GM12892 (cell line): ENCODE measurements at regions not wholly inside any gene's neighbourhood (a gene's known extent, or its start where the extent isn't known, plus 50 kb on each side); places are given as distances from the start of the nearest gene placed in this dataset.

ENCODE experiments used
- DNase-seq: peaks from one replicate; pipeline ENCODE4 v3.0.0; 2011; ENCODE audit not compliant: insufficient read length
- FAIRE-seq: peaks from 2 replicates; lab custom pipeline; 2011; peaks lifted over from hg19 to GRCh38; lab: Jason Lieb, UNC
- POLR2A ChIP-seq: IDR thresholded peaks from 2 replicates; pipeline ENCODE4 v1.6.1; 2011; ENCODE audit warnings: low read depth, low read length, control low read depth
- POLR2AphosphoS5 ChIP-seq: IDR thresholded peaks from 2 replicates; pipeline ENCODE4 v1.6.1; 2011; ENCODE audit warnings: low read depth, low read length, control low read depth
- TAF1 ChIP-seq: IDR thresholded peaks from 2 replicates; pipeline ENCODE4 v1.6.1; 2011; ENCODE audit warnings: low read depth, mild to moderate bottlenecking, control low read depth, low read length, borderline replicate concordance

DNA sequence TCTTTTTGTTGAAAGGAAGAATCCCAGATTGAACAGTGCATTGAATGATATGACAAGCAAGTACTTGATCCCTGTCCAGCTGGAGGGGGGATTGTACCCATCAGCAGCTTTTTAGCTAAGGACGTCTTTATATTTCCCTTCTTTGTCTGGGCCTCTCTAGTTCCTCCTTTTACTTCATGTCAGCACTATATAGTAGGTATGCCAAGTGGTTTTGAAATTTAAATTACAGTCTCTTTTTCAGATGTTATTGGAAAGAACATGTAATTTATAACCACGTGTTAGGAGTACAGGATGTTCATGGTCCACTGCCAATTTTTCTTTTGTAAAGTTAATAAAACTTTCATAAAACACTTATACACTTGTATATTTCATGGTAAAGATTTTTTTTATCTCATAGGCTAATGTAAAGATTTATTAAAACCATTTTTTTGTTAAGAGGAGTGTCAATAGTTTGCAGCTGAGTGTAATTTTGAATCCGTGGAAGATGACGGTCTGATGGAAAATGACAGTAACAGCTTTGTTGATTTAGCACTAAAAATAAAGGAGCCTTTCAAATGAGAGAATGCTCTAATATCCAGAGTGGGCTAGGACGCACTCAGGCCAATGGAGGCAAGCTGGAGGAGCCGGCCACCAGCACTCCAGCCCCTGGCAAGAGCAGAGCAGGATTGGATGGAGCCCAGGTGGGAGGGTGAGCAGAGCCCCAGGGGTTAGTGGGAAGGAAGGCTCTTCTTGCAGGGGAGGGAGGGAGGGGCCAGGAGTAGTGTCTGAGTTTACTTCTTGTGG is 488.3 kb downstream of the INSC start:
- DNase-seq (no peak), FAIRE-seq (no peak)
- TF ChIP-seq TAF1 (no peak), POLR2AphosphoS5 (no peak)

DNA sequence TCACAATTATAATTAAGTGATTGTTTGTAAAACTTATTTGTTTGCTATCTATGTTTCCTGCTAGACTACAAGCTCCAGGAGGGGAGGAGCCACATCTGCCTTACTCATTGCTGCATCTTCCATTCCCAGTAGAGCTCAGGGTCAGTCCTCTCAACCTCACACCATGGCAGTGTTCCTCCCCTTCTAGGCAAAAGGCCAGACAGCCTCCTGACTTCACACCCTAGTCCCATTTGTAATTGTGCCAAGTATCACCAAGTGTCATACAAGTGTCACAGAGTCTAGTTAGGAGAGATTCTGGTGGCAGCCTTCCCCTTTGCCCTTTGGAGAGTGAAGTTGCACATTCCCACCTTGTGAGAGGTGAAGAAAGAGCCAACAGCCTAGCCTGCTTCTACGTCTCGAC is 490.4 kb downstream of the INSC start:
- DNase-seq (no peak), FAIRE-seq (no peak)

DNA sequence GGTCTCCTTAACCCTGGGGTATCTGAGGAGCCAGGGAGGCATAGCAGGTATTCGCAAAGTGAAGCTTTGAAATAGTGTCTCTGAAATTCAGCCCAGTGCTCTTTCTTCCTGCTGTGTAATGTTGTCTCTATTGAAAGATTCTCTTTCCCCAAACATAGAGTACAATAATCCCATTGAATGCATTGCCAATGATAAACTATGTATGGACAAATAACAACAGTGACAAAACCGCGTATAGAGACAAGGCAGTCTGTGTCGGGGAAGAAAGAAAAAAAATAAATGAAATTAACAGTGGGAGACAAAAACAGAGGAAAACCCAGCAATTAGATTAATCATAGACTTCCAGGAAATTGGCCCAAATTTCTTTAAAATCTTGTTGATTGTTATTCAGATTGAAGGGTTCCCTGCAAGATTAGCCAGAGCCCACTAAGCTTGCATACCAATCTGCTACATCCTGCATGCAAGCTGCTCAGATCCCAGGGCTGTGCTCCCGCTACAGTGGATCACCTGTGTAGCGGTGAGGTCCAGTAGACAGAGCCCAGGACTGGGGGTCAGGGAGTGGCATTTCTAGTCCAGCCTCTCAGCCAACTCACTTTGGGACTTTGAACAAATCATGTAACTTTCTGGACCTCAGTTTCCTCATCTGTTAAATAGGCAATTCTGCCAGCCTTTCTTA is 492.8 kb downstream of the INSC start:
- TF ChIP-seq TAF1, result no peak
- no peak for TF ChIP-seq POLR2AphosphoS5
- TF ChIP-seq POLR2A, result no peak
- FAIRE-seq (no peak), DNase-seq (no peak)

More for the DNA sequence above, 490.4 kb downstream of the INSC start:
- no peak for TF ChIP-seq POLR2AphosphoS5
- TF ChIP-seq TAF1, result no peak
- no peak for TF ChIP-seq POLR2A

DNA sequence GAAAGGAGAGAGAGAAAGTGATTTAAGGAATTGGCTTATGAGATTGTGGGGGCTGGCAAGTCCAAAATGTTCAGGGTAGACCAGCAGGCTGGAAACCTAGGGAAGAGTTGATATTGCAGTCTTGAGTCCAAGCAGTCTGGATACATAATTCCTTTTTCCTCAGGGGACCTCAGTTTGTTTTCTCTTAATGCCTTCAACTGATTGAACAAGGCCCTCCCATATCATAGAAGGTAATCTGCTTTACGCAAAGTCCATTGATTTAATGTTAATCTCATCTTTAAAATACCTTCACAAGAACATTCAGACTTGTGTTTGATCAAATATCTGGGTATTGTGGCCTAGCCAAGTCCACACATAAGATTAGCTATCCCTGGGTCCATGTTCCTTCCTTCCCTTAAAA is 494.7 kb downstream of the INSC start:
- DNase-seq (no peak), FAIRE-seq (no peak)
- TF ChIP-seq POLR2A (no peak), POLR2AphosphoS5 (no peak), TAF1 (no peak)

DNA sequence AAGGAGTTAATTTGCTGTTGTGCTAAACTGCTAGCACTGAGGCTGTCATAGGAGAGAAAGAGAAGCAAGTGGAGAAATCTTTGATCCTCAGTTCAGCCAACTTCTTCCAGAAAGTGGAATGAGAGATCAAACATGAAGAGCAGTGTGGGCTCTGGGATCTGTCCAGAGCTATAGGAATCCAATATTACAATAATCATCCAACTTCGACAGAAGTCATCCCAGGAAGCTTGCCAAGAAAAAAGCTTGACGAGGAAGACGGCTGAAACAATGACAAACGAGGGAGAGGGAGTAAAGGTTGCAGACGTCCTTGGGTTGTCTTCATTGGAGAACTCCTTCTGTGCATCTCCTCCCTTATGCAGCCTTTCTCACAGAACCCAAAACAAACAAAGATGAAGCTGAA is 496.2 kb downstream of the INSC start:
- no peak for DNase-seq
- TF ChIP-seq TAF1 (no peak), POLR2AphosphoS5 (no peak), POLR2A (no peak)
- FAIRE-seq, result no peak

DNA sequence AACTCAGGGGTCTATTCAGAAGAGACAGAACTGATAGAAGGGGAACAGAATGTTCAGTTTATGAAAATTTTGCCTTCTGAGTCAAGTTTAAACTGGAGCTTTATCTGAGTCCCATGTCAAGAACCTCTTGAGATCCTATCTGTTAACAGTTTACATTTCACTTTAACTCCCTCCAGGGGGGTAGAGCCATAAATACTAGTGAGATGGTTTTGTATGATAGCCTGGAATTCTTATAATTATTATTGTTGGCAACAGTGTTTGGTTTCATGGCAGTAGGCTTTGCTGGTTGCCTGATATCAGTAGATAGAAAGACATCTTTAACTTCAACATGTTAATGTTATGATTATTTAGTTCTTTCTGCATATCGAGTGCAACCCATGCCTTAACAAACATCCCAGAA is 498.5 kb downstream of the INSC start:
- TF ChIP-seq TAF1 (no peak), POLR2AphosphoS5 (no peak)
- DNase-seq (no peak), FAIRE-seq (no peak)

DNA sequence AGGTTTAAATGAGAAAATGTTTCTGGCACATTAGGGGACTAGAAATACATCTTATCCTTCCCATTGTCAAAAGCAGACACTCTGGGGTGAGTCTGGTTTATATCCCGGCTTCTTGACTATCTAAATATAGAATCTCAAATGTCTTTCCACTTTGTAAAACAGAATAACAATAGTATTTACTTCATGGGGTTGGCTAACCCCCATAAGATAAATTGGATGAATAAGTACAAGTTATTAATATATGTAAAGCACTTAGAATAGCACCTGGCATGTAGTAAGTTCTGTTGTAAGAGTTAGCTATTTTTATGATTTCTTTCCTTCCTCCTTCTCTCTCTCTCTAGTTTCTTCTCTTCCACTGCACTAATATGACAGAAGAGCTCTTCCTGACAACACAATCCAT is 499.1 kb downstream of the INSC start:
- FAIRE-seq (no peak), DNase-seq (no peak)
- TF ChIP-seq POLR2A, result no peak
- TF ChIP-seq TAF1, result no peak
- no peak for TF ChIP-seq POLR2AphosphoS5

DNA sequence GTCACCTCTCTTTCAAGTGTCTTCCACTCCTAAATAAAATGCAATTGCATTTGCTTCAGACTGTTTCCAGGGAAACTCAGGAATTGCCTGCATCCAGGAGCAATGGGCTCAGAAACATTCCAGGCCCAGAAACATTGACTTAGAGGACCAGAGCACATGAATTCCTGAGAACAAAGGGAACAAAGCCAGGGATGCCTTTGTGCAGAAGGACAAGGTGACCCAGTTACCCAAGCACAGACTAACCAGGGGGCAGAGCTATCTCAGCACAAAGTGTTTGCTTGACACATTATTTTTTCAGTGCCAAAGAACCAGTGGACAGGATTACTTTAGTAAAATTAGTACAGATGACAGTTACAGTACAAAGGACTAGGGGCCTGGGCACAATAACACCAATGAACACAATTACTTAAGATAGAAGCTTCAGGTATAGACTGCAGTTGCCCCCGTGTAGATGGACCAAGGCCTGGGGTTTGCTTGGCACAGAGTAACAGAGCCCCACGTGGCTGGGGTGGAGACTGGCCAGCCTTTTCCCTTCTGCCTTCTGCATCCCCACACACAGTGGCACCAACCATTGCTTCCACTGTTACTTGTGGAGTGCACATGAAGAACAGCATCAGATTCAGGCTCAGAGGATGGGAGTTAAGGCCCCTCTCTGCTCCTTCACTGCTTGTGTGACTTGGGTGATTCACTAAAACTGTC is 500.8 kb downstream of the INSC start:
- FAIRE-seq (no peak), DNase-seq (no peak)
- TF ChIP-seq TAF1, result no peak
- TF ChIP-seq POLR2AphosphoS5, result no peak

DNA sequence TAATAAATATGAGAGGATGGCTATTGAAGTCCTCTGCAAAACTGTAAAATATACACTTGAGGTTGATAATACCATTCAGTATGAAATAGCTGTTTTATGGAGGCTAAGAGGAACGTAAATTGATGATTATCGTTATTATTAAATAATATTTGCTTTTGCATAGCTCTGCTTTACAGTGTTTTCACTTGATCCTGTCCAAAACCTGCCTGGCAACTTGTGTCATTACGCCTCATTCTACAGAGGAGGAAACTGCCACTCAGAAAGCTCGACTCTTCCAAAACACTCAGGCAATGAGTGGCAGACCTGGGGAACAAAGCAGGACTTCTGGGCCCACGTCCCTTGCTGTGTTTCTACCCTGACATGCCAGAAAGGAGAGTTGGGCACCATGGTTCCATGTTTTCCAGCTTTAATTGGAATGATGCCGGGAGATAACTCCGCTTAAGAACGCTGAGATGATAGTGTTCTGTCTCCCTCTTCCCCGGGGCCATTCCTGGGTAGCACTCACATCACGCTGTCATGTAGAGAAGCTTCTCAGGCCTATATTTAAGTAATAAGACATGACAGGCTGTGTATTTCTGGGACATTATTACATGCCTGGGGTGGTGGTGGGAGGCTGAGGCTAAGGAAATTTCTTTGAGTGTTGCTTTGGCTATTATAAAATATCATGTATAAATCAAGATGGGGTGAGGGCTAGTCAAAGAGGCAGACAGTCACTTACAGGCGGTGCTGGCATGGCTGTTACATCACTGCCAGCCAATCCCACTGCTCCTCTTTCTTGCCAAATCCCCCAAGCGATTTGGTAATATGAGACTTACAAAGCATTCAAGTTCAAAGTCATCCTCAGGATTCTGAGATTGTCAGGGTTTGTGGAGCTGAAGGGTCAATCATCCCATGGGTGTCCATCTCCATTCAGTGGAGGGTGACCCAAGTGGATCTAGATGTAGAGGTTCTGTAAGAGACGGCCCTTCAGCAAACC is 501.7 kb downstream of the INSC start:
- no peak for DNase-seq
- FAIRE-seq, result no peak
- TF ChIP-seq TAF1, result no peak
- no peak for TF ChIP-seq POLR2AphosphoS5

DNA sequence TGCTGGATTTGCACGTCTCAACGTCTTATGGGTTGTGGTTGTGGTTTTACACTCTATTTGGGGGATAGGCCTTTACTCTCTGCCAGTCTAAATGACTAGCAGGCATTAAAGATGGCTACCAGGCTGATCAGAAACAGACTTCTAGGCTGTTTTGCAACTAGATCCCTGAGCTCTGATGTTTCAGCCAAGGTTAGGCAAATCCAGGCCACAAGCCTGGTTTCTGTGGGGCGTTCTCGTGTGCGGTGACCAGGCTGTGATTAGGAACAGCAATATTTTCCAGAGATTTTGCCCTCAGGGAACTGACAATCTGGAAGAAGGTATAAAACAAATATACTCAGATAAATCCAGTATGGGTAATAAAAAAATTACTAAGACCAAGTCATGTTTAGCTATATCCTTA is 502.4 kb downstream of the INSC start:
- FAIRE-seq, result no peak
- no peak for TF ChIP-seq TAF1
- TF ChIP-seq POLR2A, result no peak
- TF ChIP-seq POLR2AphosphoS5, result no peak
- no peak for DNase-seq

DNA sequence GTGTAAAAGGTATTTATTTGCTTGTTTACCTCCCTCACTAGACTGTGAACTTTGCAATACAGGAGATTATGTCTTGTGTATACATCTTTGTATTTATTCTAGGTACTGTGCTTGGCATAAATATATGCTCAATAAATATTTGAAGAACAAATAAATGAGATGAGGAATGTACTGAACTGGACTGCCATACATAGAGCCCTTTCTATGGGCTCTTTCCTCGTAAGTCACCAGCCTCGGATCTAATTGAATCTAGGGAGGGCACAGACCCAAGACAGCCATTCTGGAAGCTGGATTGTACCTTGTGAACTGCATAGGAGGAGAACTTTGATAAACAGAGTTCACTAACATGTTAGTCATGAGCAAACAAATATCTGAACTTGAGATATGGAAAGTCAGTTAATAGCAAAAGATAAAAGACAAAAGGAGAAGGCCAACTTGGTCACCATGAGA is 503.9 kb downstream of the INSC start:
- no peak for FAIRE-seq
- DNase-seq, result no peak
- no peak for TF ChIP-seq POLR2A
- no peak for TF ChIP-seq POLR2AphosphoS5
- no peak for TF ChIP-seq TAF1

DNA sequence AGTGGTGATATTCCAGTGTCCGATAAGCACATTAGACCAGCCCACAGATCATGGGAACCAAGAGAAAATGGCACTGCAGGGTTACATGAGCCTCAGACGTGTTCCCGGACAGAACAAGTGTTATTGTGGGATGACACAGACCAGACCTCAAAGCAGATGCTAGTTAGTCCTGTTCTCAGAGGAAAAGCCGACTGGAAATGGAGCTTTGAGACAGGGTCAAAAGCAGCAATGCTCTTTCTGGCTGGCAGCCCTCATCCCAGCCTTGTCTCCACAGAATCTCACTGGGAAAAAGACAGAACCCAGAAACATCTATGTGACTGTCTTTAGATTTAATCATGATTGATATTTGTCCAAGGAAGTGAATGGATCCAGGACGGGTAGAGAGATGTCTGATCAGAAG is 506.8 kb downstream of the INSC start:
- FAIRE-seq (no peak), DNase-seq (no peak)
- no peak for TF ChIP-seq TAF1
